ENCODE measurements at regions not wholly inside any gene's neighbourhood (a gene's known extent, or its start where the extent isn't known, plus 50 kb on each side); places are given as distances from the start of the nearest gene placed in this dataset.
"Not testable (repeated sequence)": the region's sequence is repeated elsewhere in the genome, so short reads cannot be mapped to it uniquely, and the experiment has no call there.

GRCh38 chr7:81064426-81064825, 145.6 kb upstream of the SEMA3C start:
- no TSS peak for BruUV-seq (replicated peaks)
- H3K9me1 ChIP-seq (replicated peaks; ENCODE audit: control insufficient read depth, extremely low read depth, insufficient read depth, low read length) = no peaks in the 10 kb centered on the region
- no peak for TF ChIP-seq GATA2 (IDR thresholded peaks at IDR 0.05; ENCODE audit: insufficient read depth, insufficient read length, low read depth, low read length)
- no peak for TF ChIP-seq POLR2A (IDR thresholded peaks at IDR 0.05; ENCODE audit: low read depth, low read length)
- no peak for TF ChIP-seq FOS (IDR thresholded peaks at IDR 0.05; ENCODE audit: borderline replicate concordance, insufficient read depth, low read length)
- TF ChIP-seq POLR2AphosphoS5 (IDR thresholded peaks at IDR 0.05; ENCODE audit: insufficient read depth, low read depth, low read length) = no peak
- no peak for TF ChIP-seq EZH2 (IDR thresholded peaks at IDR 0.05; ENCODE audit: borderline replicate concordance, low read depth, low read length, severe bottlenecking)
- H3K9ac ChIP-seq (replicated peaks; ENCODE audit: extremely low read depth, insufficient read depth, low read length) = no peak overlapping the region
- no peak overlapping the region for H3K4me2 ChIP-seq (ENCODE audit: insufficient read depth, low read length)
- DNase-seq (ENCODE audit: low read depth, low spot score) = no peak
- H2AFZ ChIP-seq (ENCODE audit: low read depth, low read length) = no peak overlapping the region
- no peak for FAIRE-seq
- ChIA-PET POLR2A (no interaction called here), CTCF (no interaction called here)
- dilution Hi-C loops (cut with MboI; ENCODE audit: extremely low pct_ligation_motif_present, low sequenced_read_pairs) (no loop called here), intact Hi-C loops (cut with micrococcal nuclease) (no loop called here)
- no peaks in the 10 kb centered on the region for H3K36me3 ChIP-seq (ENCODE audit: control insufficient read depth in 2 of 2, extremely low read depth in 1 of 2, insufficient read depth in 2 of 2, low read length in 2 of 2)
- no peak overlapping the region for H3K27ac ChIP-seq (ENCODE audit: insufficient read depth, low read depth, low read length)
- no peaks in the 10 kb centered on the region for H3K9me3 ChIP-seq (replicated peaks; ENCODE audit: control insufficient read depth, insufficient read depth, low read length)
- no peaks in the 10 kb centered on the region for H3K4me1 ChIP-seq (ENCODE audit: control insufficient read depth, extremely low read depth, insufficient read depth, low read length)
- no peaks in the 10 kb centered on the region for H3K79me2 ChIP-seq (ENCODE audit: control insufficient read depth, insufficient read depth, low read length)
- H3K4me3 ChIP-seq (replicated peaks in 1 of 3; ENCODE audit: insufficient read depth in 1 of 3, low read depth in 1 of 3, low read length in 3 of 3) = no peak overlapping the region
- H4K20me1 ChIP-seq (replicated peaks; ENCODE audit: control insufficient read depth, extremely low read depth, insufficient read depth, low read length) = no peaks in the 10 kb centered on the region
- H3K27me3 ChIP-seq (ENCODE audit: control insufficient read depth in 2 of 2, insufficient read depth in 2 of 2, low read length in 2 of 2) = no peaks in the 10 kb centered on the region

- Histone ChIP-seq H3K4me3 (replicated peaks in 1 of 3; ENCODE audit: insufficient read depth in 1 of 3, low read depth in 1 of 3, low read length in 3 of 3) (no peak overlapping the region), H3K4me1 (ENCODE audit: control insufficient read depth, extremely low read depth, insufficient read depth, low read length) (no peaks in the 10 kb centered on the region), H3K9me1 (replicated peaks; ENCODE audit: control insufficient read depth, extremely low read depth, insufficient read depth, low read length) (no peaks in the 10 kb centered on the region), H3K36me3 (ENCODE audit: control insufficient read depth in 2 of 2, extremely low read depth in 1 of 2, insufficient read depth in 2 of 2, low read length in 2 of 2) (no peaks in the 10 kb centered on the region), H3K79me2 (ENCODE audit: control insufficient read depth, insufficient read depth, low read length) (no peaks in the 10 kb centered on the region), H3K27ac (ENCODE audit: insufficient read depth, low read depth, low read length) (no peak overlapping the region), H3K9ac (replicated peaks; ENCODE audit: extremely low read depth, insufficient read depth, low read length) (no peak overlapping the region), H3K27me3 (ENCODE audit: control insufficient read depth in 2 of 2, insufficient read depth in 2 of 2, low read length in 2 of 2) (no peaks in the 10 kb centered on the region), H2AFZ (ENCODE audit: low read depth, low read length) (no peak overlapping the region), H4K20me1 (replicated peaks; ENCODE audit: control insufficient read depth, extremely low read depth, insufficient read depth, low read length) (no peaks in the 10 kb centered on the region), H3K4me2 (ENCODE audit: insufficient read depth, low read length) (no peak overlapping the region), H3K9me3 (replicated peaks; ENCODE audit: control insufficient read depth, insufficient read depth, low read length) (no peaks in the 10 kb centered on the region)
- TF ChIP-seq MAX (IDR thresholded peaks at IDR 0.05; ENCODE audit: insufficient read depth, insufficient read length) = no peak
- TF ChIP-seq FOS (IDR thresholded peaks at IDR 0.05; ENCODE audit: borderline replicate concordance, insufficient read depth, low read length) = no peak
- TF ChIP-seq JUN (IDR thresholded peaks at IDR 0.05; ENCODE audit: borderline replicate concordance, insufficient read depth, insufficient read length, low read depth) = no peak
- TF ChIP-seq CTCF (IDR thresholded peaks at IDR 0.05; ENCODE audit: extremely low read depth in 1 of 2, insufficient read depth in 1 of 2, low read depth in 1 of 2, low read length in 2 of 2) = no peak
- TF ChIP-seq MYC (IDR thresholded peaks at IDR 0.05; ENCODE audit: low read depth, low read length) = no peak
- no peak for TF ChIP-seq POLR2AphosphoS5 (IDR thresholded peaks at IDR 0.05; ENCODE audit: insufficient read depth, low read depth, low read length)
- no peak for TF ChIP-seq GATA2 (IDR thresholded peaks at IDR 0.05; ENCODE audit: insufficient read depth, insufficient read length, low read depth, low read length)
- TF ChIP-seq POLR2A (IDR thresholded peaks at IDR 0.05; ENCODE audit: low read depth, low read length) = no peak
- no peak for TF ChIP-seq EZH2 (IDR thresholded peaks at IDR 0.05; ENCODE audit: borderline replicate concordance, low read depth, low read length, severe bottlenecking)
- no peak for FAIRE-seq
- dilution Hi-C loops (cut with MboI; ENCODE audit: extremely low pct_ligation_motif_present, low sequenced_read_pairs) (no loop called here), intact Hi-C loops (cut with micrococcal nuclease) (no loop called here)
- DNase-seq (ENCODE audit: low read depth, low spot score) = no peak
- ChIA-PET CTCF (no interaction called here), POLR2A (no interaction called here)
- no TSS peak for BruUV-seq (replicated peaks)
These were observed 143.9 kb upstream of the SEMA3C start for GRCh38 chr7:81062755-81063154.

- H3K9me1 ChIP-seq (replicated peaks; ENCODE audit: control insufficient read depth, extremely low read depth, insufficient read depth, low read length); H3K4me3 ChIP-seq (replicated peaks in 1 of 3; ENCODE audit: insufficient read depth in 1 of 3, low read depth in 1 of 3, low read length in 3 of 3); CTCF ChIA-PET; H3K27me3 ChIP-seq (ENCODE audit: control insufficient read depth in 2 of 2, insufficient read depth in 2 of 2, low read length in 2 of 2); H4K20me1 ChIP-seq (replicated peaks; ENCODE audit: control insufficient read depth, extremely low read depth, insufficient read depth, low read length); DNase-seq (ENCODE audit: low read depth, low spot score); H3K9me3 ChIP-seq (replicated peaks; ENCODE audit: control insufficient read depth, insufficient read depth, low read length); H3K4me2 ChIP-seq (ENCODE audit: insufficient read depth, low read length); H3K4me1 ChIP-seq (ENCODE audit: control insufficient read depth, extremely low read depth, insufficient read depth, low read length); POLR2A ChIA-PET; dilution Hi-C loops (cut with MboI; ENCODE audit: extremely low pct_ligation_motif_present, low sequenced_read_pairs); H2AFZ ChIP-seq (ENCODE audit: low read depth, low read length); H3K9ac ChIP-seq (replicated peaks; ENCODE audit: extremely low read depth, insufficient read depth, low read length); FAIRE-seq; H3K27ac ChIP-seq (ENCODE audit: insufficient read depth, low read depth, low read length); H3K79me2 ChIP-seq (ENCODE audit: control insufficient read depth, insufficient read depth, low read length); BruUV-seq (replicated peaks); H3K36me3 ChIP-seq (ENCODE audit: control insufficient read depth in 2 of 2, extremely low read depth in 1 of 2, insufficient read depth in 2 of 2, low read length in 2 of 2); intact Hi-C loops (cut with micrococcal nuclease): not testable (repeated sequence)
These were observed 138.6 kb upstream of the SEMA3C start for GRCh38 chr7:81057469-81057868.
